HUDEP-2 (cell line): ENCODE measurements at regions not wholly inside any gene's neighbourhood (a gene's known extent, or its start where the extent isn't known, plus 50 kb on each side); places are given as distances from the start of the nearest gene placed in this dataset.

Source experiments
- DNase-seq, 76 experiments: peaks; one replicate each; lab custom pipeline; 2025; ENCODE audit not compliant: unreplicated experiment in 76 of 76; lab: John Stamatoyannopoulos, UW

DNA sequence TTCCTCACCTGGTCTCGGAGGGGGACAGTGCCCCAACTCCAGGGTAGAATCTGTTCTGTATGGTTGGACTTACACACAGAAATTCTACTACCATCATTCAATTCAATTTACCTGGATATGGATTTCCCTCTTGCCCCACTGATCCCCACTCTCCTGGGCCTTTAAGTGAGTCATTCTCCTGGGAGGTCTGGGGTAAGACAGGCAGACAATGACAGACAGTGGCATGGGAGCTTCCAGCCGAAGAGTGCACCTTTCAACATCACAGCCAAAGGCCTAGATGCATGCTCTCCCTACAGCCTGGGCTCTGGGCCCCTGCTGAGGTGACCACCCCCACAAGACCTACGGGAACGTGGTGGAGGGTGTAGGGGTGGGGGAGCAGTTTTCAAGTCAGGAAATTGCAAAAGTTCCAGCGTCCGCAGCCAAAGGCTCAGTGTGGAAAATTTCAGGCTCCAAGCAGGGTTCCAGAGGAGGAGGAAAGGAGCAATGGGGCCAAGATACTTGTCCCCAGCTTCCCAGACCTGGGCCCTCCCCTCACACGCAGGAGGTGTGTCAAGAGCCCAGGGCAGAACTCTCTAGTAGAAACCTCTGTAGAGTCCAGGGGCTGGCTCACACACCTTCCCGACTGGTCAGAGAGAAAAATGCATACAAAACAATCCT lies 296.4 kb downstream of the CYP26B1 start:
- no peak for DNase-seq

- no peak for DNase-seq
These were observed 297.3 kb downstream of the CYP26B1 start for GRCh38 chr2:71850306-71850801.

DNA sequence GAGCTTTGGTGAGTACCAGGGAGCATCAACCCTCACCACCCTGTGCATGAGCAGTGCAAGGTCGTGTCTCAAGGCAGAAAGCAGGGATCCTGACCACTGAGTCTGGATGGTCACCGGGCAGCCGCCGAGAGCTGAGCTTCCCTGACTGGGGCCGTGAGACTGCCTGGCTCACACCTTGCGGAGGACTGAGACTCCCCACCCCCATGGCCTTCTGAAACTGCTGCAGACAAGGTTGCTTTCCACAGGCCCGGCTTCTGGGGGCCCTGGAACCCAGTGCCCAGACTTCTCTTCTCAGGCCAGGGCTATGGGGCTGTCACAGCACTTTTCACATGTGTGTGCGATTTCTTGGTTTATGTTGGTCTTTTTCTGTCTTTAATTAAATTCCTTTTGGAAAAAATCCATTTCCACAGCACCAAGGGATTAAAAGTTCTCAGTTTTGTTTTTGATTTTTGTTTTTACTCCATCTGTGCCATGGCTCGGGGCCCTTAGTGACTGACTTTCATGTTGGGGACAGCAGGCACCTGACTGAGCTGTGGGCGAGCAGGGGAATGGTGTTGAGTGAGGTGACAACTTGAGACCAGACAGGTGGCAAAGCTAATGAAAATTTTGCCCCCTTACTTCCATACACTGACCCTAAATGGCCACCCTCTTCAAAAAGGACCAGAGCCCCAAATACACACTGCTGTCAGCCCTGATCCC lies 297.9 kb downstream of the CYP26B1 start:
- DNase-seq, result no peak

GRCh38 chr2:71849111-71849510 lies 298.6 kb downstream of the CYP26B1 start:
- DNase-seq, result no peak

- DNase-seq, result no peak
These were observed 300.9 kb downstream of the CYP26B1 start for GRCh38 chr2:71846669-71847291.

DNA sequence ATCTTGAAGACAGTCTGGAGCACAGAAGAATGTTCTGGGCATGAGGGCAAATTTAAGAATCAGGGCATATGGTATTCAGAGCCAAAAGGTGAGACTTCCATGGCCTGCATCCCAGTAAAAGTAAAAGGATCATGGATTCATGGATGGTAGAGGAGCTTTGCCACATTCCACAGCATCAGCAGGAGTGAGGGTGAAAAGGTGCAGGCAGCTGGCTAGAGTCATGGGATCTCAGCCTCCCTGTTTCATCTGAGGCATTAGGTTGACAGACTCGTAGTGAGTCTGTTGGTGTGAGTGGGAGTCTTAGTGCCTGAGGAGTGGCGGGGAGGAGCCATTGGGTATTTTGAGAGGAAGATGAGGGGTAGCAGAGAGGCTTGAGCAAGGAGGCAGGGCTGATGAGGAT lies 301.6 kb downstream of the CYP26B1 start:
- DNase-seq, result no peak

GRCh38 chr2:71844967-71845366 lies 302.7 kb downstream of the CYP26B1 start:
- DNase-seq, result no peak

GRCh38 chr2:71843391-71843850 lies 304.2 kb downstream of the CYP26B1 start:
- DNase-seq, result no peak

GRCh38 chr2:71842744-71843143 lies 304.9 kb downstream of the CYP26B1 start:
- DNase-seq, result no peak

- DNase-seq, result no peak
These were observed 307.8 kb downstream of the CYP26B1 start for GRCh38 chr2:71839826-71840225.

DNA sequence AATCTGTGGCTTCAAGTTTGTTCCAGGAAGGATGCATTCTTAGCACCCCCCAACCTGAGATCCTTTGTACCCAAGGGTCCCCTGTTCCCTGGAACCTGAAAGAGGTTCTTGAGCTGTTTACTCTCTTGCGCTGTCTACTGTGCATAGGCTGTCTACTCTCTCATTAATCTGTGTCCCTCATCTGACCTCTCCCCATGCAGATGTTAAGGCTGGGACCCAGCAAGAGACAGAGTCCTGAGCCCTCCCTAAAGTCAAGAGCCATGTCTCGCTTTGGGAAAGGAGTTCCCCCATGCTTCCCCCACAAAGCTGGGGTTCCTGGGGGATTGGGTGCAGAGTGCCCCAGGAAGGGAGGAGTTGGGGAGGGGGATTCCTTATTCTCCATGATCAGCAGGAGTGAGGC lies 312.9 kb downstream of the CYP26B1 start:
- no peak for DNase-seq

DNA sequence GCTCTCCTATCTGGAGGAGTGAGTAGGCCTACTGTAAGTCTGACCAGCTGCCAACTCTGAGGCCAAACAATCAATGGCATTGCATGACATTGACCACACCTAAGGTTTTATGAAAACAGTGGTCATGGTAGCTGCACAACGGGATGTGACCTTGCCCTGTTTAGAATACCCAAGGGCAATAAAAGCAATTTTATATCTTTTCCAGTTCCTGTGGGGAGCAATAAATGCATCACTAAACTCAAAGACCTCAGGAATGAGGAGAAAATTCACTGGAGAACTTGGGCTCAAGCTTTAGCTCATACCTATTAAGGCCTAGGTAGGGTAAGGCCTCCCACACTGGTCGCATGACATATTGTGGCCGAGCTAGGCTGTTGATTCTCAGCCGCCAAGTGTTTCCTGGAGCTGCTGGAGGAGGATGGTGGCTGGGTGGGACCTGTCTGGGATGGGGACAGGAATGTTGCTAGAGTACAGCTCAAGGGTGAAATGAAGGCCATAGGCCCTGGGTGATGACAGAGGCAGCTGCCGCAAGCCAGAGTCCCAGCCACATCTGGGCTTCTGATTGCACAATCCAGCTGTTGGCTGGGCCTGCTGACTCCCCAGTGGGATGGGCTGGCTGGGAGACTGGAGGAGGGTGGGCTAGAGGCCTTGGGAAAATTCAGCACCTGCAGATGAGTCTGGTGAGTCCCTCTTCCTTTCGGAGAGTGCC lies 313.7 kb downstream of the CYP26B1 start:
- no peak for DNase-seq

DNA sequence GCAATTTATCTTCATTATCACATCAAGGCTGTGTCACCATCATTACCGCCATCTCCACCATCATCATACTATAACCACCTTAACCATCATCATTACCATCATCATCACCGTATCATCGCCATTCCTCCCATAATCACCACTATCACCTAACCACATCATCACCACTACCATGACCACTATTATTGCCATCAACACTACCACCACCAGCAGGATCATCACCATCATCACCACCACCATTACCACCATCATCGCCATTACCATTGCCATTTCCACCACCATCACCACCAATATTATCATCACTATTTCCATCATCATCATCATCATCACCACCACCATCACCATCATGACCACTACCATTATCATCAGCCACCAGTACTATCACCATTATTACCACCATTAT lies 314.4 kb downstream of the CYP26B1 start:
- no peak for DNase-seq

GRCh38 chr2:71832844-71833243 lies 314.8 kb downstream of the CYP26B1 start:
- DNase-seq, result no peak

DNA sequence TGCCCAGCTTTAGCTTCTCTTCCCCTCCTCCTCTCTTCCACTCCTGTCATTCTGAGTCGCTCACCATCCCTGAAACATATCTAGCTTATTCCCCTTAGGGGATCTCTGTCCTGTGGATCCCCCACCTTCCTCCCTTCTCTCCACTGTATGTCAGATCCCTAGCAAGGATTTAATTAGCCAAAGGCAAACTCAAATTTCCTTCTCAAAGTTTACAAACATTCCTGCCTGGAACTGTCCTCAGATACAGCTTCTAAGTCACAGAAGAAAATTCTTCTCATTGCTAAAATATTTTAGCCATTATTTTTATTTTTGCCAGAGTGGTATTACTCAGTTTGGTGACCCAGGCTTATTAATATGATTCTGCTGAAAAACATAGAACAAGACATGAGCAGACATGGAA lies 315.3 kb downstream of the CYP26B1 start:
- no peak for DNase-seq

GRCh38 chr2:71831193-71831577 lies 316.5 kb downstream of the CYP26B1 start:
- no peak for DNase-seq

GRCh38 chr2:71830497-71831192 lies 317.0 kb downstream of the CYP26B1 start:
- no peak for DNase-seq

- no peak for DNase-seq
These were observed 318.7 kb downstream of the CYP26B1 start for GRCh38 chr2:71829008-71829407.

GRCh38 chr2:71827973-71828372 lies 319.7 kb downstream of the CYP26B1 start:
- DNase-seq, result no peak

DNA sequence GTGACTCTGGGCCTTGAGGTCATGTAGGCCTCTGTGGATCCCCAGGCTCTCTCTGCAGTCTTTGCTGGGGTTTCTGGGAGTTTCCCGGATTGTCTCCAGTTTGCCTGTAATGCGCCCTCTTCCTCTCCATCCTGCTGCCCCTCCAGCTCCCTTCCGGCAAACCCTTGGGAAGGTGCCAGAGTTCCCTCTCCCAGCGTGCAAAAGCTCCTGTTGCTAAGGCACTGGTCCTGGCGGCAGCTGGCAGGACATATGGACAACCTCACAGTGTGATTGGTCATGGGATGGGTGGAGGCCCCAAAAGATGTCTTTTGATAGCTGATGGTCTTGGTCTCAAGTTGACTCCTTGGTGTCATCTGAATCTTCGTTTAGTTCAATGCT lies 320.1 kb downstream of the CYP26B1 start:
- no peak for DNase-seq
